PC-9 (cell line): ENCODE measurements at regions not wholly inside any gene's neighbourhood (a gene's known extent, or its start where the extent isn't known, plus 50 kb on each side); places are given as distances from the start of the nearest gene placed in this dataset.

Experiments used
- BruUV-seq: library from RNA; stranded (reverse); fragments of 400-500 nt; replicated peaks from 2 replicates; lab custom pipeline; 2021; lab: Mats Ljungman, UMichigan
- CTCF ChIA-PET: fragments of 300-600 bp; sonication (Branson Sonifier 250); formaldehyde crosslinking; loops from one replicate; lab custom pipeline; 2022; ENCODE audit warnings: antibody characterized with exemption; lab: Charles Lee
- POLR2A ChIA-PET: fragments of 300-600 bp; sonication (Branson Sonifier 250); formaldehyde crosslinking; loops from one replicate; lab custom pipeline; 2022; ENCODE audit warnings: antibody characterized with exemption; ENCODE audit not compliant: unreplicated experiment; lab: Charles Lee
- DNase-seq, 2 experiments: peaks; one replicate each; pipeline versions ENCODE4 v3.0.0 to v3.0.0-alpha.2; 2015 to 2022; ENCODE audit warnings: mixed read lengths in 1 of 2
- H2AFZ ChIP-seq: fragments of 200-600 bp; sonication (generic); 2 replicates; pipeline ENCODE4 v1.8.1; 2017; ENCODE audit warnings: antibody characterized with exemption
- H3F3A ChIP-seq: fragments of 200-600 bp; sonication (generic); 2 replicates; pipeline ENCODE4 v1.8.1; 2017; ENCODE audit warnings: antibody characterized with exemption, mild to moderate bottlenecking, low read depth; ENCODE audit not compliant: insufficient read depth
- H3K27ac ChIP-seq: fragments of 200-600 bp; sonication (generic); 2 replicates; pipeline ENCODE4 v1.6.1; 2016; ENCODE audit warnings: mixed run types
- H3K27me3 ChIP-seq: fragments of 200-600 bp; sonication (generic); 2 replicates; pipeline ENCODE4 v1.6.1; 2016; ENCODE audit warnings: low read depth, mixed run types; ENCODE audit not compliant: insufficient read depth
- H3K36me3 ChIP-seq: fragments of 200-600 bp; sonication (generic); 2 replicates; pipeline ENCODE4 v1.6.1; 2016; ENCODE audit warnings: low read depth, mixed run types
- H3K4me1 ChIP-seq: fragments of 200-600 bp; sonication (generic); replicated peaks from 2 replicates; pipeline ENCODE4 v1.6.1; 2016; ENCODE audit warnings: mixed run types; ENCODE audit not compliant: insufficient read depth
- H3K4me2 ChIP-seq: fragments of 200-600 bp; sonication (generic); 2 replicates; pipeline ENCODE4 v1.6.1; 2017; ENCODE audit warnings: mixed run types
- H3K4me3 ChIP-seq: fragments of 200-600 bp; sonication (generic); 2 replicates; pipeline ENCODE4 v1.6.1; 2016; ENCODE audit warnings: mixed run types
- H3K79me2 ChIP-seq: fragments of 200-600 bp; sonication (generic); 2 replicates; pipeline ENCODE4 v1.6.1; 2017; ENCODE audit warnings: low read depth, mixed run types
- H3K9me2 ChIP-seq: fragments of 200-600 bp; sonication (generic); 2 replicates; pipeline ENCODE4 v1.8.1; 2017; ENCODE audit warnings: mild to moderate bottlenecking; ENCODE audit not compliant: insufficient read depth
- H3K9me3 ChIP-seq: fragments of 200-600 bp; sonication (generic); 2 replicates; pipeline ENCODE4 v1.8.1; 2016; ENCODE audit warnings: low read depth; ENCODE audit not compliant: insufficient read depth
- H4K20me1 ChIP-seq: fragments of 200-600 bp; sonication (generic); 2 replicates; pipeline ENCODE4 v1.8.1; 2017; ENCODE audit not compliant: insufficient read depth
- EZH2 ChIP-seq: fragments of 200-600 bp; sonication (generic); IDR thresholded peaks from 2 replicates; pipeline ENCODE4 v1.8.0; 2017; ENCODE audit warnings: antibody characterized with exemption, low read depth
- intact Hi-C: fragments of 100-400 bp; cut with micrococcal nuclease; formaldehyde crosslinking; loops from one replicate; pipeline ENCODE4 v1.10.0; 2022; ENCODE audit not compliant: unreplicated experiment
- TF ChIP-seq, protein P1 (sequence below): fragments of 200-600 bp; sonication (generic); conservative IDR thresholded peaks from 2 replicates; pipeline ENCODE4 v1.6.1; 2017; ENCODE audit warnings: mixed run types, antibody characterized with exemption, mild to moderate bottlenecking, moderate library complexity

DNA sequence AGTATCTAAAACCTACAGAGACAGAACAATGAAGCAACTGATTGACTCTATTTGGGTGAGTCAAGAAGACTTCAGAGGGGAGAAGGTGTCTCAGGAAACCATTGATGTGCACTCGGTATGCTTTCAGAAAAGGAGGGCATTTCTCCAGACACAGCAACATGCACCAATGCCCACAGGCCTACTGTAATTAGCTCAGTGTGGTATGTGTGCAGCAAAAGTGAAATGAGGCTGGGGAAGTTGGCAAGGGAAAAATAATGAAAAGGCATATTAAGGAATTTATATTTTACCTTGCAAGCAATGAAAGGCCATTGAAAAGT, 158.4 kb upstream of the GRIP1 start:
- no peak overlapping the region for H3K27ac ChIP-seq
- H3K4me1 ChIP-seq: no peaks in the 10 kb centered on the region
- no peaks in the 10 kb centered on the region for H3F3A ChIP-seq
- TF ChIP-seq, protein P1, sequence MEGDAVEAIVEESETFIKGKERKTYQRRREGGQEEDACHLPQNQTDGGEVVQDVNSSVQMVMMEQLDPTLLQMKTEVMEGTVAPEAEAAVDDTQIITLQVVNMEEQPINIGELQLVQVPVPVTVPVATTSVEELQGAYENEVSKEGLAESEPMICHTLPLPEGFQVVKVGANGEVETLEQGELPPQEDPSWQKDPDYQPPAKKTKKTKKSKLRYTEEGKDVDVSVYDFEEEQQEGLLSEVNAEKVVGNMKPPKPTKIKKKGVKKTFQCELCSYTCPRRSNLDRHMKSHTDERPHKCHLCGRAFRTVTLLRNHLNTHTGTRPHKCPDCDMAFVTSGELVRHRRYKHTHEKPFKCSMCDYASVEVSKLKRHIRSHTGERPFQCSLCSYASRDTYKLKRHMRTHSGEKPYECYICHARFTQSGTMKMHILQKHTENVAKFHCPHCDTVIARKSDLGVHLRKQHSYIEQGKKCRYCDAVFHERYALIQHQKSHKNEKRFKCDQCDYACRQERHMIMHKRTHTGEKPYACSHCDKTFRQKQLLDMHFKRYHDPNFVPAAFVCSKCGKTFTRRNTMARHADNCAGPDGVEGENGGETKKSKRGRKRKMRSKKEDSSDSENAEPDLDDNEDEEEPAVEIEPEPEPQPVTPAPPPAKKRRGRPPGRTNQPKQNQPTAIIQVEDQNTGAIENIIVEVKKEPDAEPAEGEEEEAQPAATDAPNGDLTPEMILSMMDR: no peak
- TF ChIP-seq EZH2: no peak
- no peak for DNase-seq
- intact Hi-C loops: no loop called here
- H3K9me2 ChIP-seq: no peaks in the 10 kb centered on the region
- H3K79me2 ChIP-seq: no peaks in the 10 kb centered on the region
- no peak overlapping the region for H3K4me3 ChIP-seq
- H3K4me2 ChIP-seq: no peak overlapping the region
- no peaks in the 10 kb centered on the region for H3K36me3 ChIP-seq
- ChIA-PET CTCF (no interaction called here), POLR2A (no interaction called here)
- H4K20me1 ChIP-seq: no peaks in the 10 kb centered on the region
- no peaks in the 10 kb centered on the region for H3K9me3 ChIP-seq
- no peak overlapping the region for H2AFZ ChIP-seq
- BruUV-seq: no TSS peak
- no peaks in the 10 kb centered on the region for H3K27me3 ChIP-seq

- Histone ChIP-seq H4K20me1 (no peaks in the 10 kb centered on the region), H3K27me3 (no peaks in the 10 kb centered on the region), H3K4me3 (no peak overlapping the region), H3K9me2 (no peaks in the 10 kb centered on the region), H2AFZ (no peak overlapping the region), H3K9me3 (no peaks in the 10 kb centered on the region), H3K4me1 (no peaks in the 10 kb centered on the region), H3F3A (no peaks in the 10 kb centered on the region), H3K79me2 (no peaks in the 10 kb centered on the region), H3K27ac (no peak overlapping the region), H3K36me3 (no peaks in the 10 kb centered on the region), H3K4me2 (no peak overlapping the region)
- intact Hi-C loops: no loop called here
- ChIA-PET CTCF (no interaction called here), POLR2A (no interaction called here)
- no TSS peak for BruUV-seq
- no peak for DNase-seq
- TF ChIP-seq, protein P1: no peak
- TF ChIP-seq EZH2: no peak
Measured at GRCh38 chr12:66838366-66838765, 159.5 kb upstream of the GRIP1 start.

DNA sequence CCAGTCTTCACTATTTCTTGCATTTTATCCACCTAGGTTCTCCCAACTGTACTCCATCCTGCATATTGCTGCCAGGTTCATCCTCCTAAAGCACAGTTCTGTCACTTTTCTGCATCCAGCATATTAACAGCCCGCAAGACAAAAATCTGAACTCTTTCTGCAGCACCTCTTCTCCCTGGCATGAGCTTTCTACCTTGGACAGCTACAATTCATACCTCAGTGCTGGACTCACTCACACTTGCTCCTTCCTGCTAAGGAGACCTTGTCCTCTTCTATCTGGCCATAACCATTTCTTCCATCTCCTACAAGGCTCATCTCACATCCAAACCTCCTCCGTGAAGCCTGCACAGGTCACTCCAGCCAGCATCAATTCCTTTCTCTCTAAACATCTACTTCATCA, 170.1 kb upstream of the GRIP1 start:
- intact Hi-C loops: no loop called here
- no peak overlapping the region for H3K4me2 ChIP-seq
- H3K27ac ChIP-seq: no peak overlapping the region
- POLR2A ChIA-PET: no interaction called here
- no peaks in the 10 kb centered on the region for H3K79me2 ChIP-seq
- no peaks in the 10 kb centered on the region for H4K20me1 ChIP-seq
- no TSS peak for BruUV-seq
- H3K4me3 ChIP-seq: no peak overlapping the region
- no peak overlapping the region for H2AFZ ChIP-seq
- TF ChIP-seq, protein P1: no peak
- TF ChIP-seq EZH2: no peak
- no peaks in the 10 kb centered on the region for H3K4me1 ChIP-seq
- H3K36me3 ChIP-seq: no peaks in the 10 kb centered on the region
- no peaks in the 10 kb centered on the region for H3K27me3 ChIP-seq
- no peak for DNase-seq
- no peaks in the 10 kb centered on the region for H3K9me3 ChIP-seq
- H3F3A ChIP-seq: no peaks in the 10 kb centered on the region
- H3K9me2 ChIP-seq: no peaks in the 10 kb centered on the region
- CTCF ChIA-PET: no interaction called here
